ENCODE measurements at regions not wholly inside any gene's neighbourhood (a gene's known extent, or its start where the extent isn't known, plus 50 kb on each side); places are given as distances from the start of the nearest gene placed in this dataset.

- Histone ChIP-seq H3K4me2 (ENCODE audit: low read length) (no peak overlapping the region), H4K20me1 (ENCODE audit: insufficient read depth) (no peaks in the 10 kb centered on the region), H3K79me2 (ENCODE audit: insufficient read depth, low read length) (no peaks in the 10 kb centered on the region), H3K36me3 (ENCODE audit: control insufficient read depth in 1 of 2, insufficient read depth in 2 of 2, low read length in 2 of 2) (no peaks in the 10 kb centered on the region), H3K4me1 (ENCODE audit: control insufficient read depth in 1 of 2, insufficient read depth in 2 of 2, low read length in 2 of 2) (peaks cover 3 to 16% of the 10 kb centered on the region in 2 experiments; a peak in 3 of 4 replicates), H3K4me3 (replicated peaks in 1 of 2; ENCODE audit: low read depth in 1 of 2, low read length in 2 of 2) (no peak overlapping the region), H3K27me3 (ENCODE audit: insufficient read depth, low read length) (no peaks in the 10 kb centered on the region), H2AFZ (ENCODE audit: low read depth, low read length, poor library complexity, severe bottlenecking) (no peak overlapping the region), H3K9me2 (ENCODE audit: insufficient read depth) (no peaks in the 10 kb centered on the region), H3K27ac (ENCODE audit: low read depth, low read length) (no peak overlapping the region), H3K9ac (ENCODE audit: low read length) (no peak overlapping the region), H3K9me3 (ENCODE audit: control insufficient read depth in 1 of 2, insufficient read depth in 1 of 2, low read depth in 1 of 2, low read length in 2 of 2) (no peaks in the 10 kb centered on the region; a peak in 1 of 4 replicates)
- DNase-seq (ENCODE audit: low read depth, low spot score) (no peak), ATAC-seq (no peak)
- no peak for TF ChIP-seq SIN3A (IDR thresholded peaks at IDR 0.05; ENCODE audit: low read depth)
- TF ChIP-seq YY1 (IDR thresholded peaks at IDR 0.05; ENCODE audit: extremely low read depth, insufficient replicate concordance, low read depth, low read length): no peak
- TF ChIP-seq SP1 (IDR thresholded peaks at IDR 0.05; ENCODE audit: low read depth): no peak
- TF ChIP-seq JUND (IDR thresholded peaks at IDR 0.05): no peak
- TF ChIP-seq CEBPB (IDR thresholded peaks at IDR 0.05; ENCODE audit: low read depth): no peak
- no peak for TF ChIP-seq SRF (IDR thresholded peaks at IDR 0.05; ENCODE audit: low read depth)
- no peak for TF ChIP-seq CTCF (IDR thresholded peaks at IDR 0.05 in 2 of 3, conservative IDR thresholded peaks at IDR 0.05 in 1 of 3; ENCODE audit: borderline replicate concordance in 1 of 3, insufficient read depth in 1 of 3, low read depth in 2 of 3, low read length in 2 of 3)
- no peak for TF ChIP-seq TCF7L2 (IDR thresholded peaks at IDR 0.05; ENCODE audit: borderline replicate concordance, extremely low read depth, insufficient read depth, insufficient read length)
- no peak for TF ChIP-seq POLR2A (IDR thresholded peaks at IDR 0.05; ENCODE audit: borderline replicate concordance, extremely low read depth, insufficient read depth, insufficient read length)
- TF ChIP-seq ZFX (IDR thresholded peaks at IDR 0.05): no peak
- TF ChIP-seq ZBTB33 (IDR thresholded peaks at IDR 0.05; ENCODE audit: extremely low read depth, insufficient replicate concordance, low read length): no peak
- ChIA-PET RAD21 (ENCODE audit: low non-redundant PET in 1 of 2, low total read pairs in 2 of 2, uncharacterized antibody in 2 of 2, unreplicated experiment in 2 of 2) (interaction anchor here in 1 of 2 experiments (0.9 kb wide), 1 partner anchor 212 kb away, joined by 3 read pairs; no protein-coding TSS in a partner anchor), CTCF (no interaction called here), POLR2A (no interaction called here)
- intact Hi-C loops (cut with micrococcal nuclease): no loop called here
- no TSS peak for BruUV-seq (replicated peaks)
Observed at GRCh38 chr4:152047451-152047850, 286.6 kb upstream of the GATB start.
